Fibroblast of skin of scalp (primary cell): ENCODE measurements at regions not wholly inside any gene's neighbourhood (a gene's known extent, or its start where the extent isn't known, plus 50 kb on each side); places are given as distances from the start of the nearest gene placed in this dataset.
"Not testable (repeated sequence)": the region's sequence is repeated elsewhere in the genome, so short reads cannot be mapped to it uniquely, and the experiment has no call there.

Experiments used
- DNase-seq: peaks from one replicate; pipeline ENCODE4 v3.0.0-alpha.2; 2013

GRCh38 chr5:108587821-108588220 is 159.9 kb upstream of the FER start:
- DNase-seq, result no peak

DNA sequence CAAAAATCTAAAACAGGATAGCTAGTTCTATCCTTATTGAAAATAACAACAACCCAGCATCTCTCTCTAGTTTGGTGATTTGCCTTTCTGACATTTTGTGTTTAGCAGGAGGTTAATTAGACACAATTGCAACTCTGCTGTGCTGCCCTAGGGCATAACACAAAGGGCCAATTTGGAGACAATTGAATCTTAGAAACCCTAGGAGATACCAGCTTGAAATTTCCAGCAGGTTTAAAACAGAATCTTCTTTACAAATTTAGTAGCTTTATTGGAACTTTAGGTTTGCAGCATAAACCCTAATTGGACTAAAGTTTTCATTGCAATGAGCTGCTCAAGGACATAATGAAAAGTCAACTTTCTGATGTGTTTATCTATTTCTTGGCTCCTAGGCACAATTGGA is 166.7 kb upstream of the FER start:
- DNase-seq, result no peak

GRCh38 chr5:108579236-108579635 is 168.5 kb upstream of the FER start:
- DNase-seq, result no peak

DNA sequence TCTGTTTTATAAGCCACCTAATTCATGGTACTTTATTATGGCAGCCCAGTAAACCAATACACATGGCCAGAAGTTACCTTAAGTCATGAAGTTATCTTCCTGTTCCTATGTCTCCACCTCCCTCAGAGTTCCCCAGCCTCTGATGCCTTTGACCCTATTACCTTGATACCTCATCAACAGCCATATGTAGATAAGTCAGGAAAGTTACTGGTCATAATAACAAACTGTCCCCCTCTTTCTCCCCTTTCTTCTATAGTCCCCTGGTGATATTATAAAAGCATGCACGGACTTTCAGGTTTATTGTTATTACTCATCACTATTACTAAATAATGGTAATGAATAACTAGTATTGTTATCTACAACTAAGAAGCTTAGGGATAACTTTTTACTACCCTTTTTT is 168.9 kb upstream of the FER start:
- DNase-seq, result no peak

DNA sequence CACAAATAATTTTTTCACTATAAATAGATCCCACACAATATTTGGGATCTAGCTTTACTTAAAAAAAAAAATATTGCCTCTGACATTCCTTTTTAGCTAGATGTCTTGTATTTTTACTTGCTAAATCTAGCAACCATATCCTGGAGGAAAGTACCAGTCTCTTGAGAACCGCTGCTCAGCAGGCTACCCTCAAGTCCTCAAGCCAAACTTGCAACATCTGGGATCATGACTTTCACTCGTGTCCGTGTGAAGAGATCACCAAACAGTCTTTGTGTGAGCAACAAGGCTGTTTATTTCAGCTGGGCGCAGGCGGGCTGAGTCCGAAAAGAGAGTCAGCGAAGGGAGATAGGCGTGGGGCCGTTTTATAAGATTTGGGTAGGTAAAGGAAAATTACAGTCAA is 180.3 kb upstream of the FER start:
- no peak for DNase-seq

DNA sequence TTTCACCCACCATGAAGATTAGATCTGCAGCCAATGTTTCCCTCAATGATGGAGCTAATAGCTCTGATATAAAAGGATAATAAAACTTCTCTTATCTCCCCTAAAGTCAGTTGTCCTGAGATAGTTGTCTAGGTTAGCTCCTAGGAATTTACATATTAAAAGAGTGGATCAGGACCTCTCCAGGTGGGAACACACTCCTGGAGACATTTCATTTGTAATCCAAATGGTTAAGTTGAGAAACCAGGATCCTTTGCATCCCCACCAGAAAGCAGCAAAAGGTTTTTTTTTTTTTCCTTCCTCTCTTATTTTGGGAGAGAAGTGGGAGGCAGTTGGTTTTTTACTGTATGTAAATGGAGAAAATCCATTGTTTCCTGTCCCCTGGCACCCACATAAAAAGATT is 182.5 kb upstream of the FBXL17 start:
- no peak for DNase-seq

DNA sequence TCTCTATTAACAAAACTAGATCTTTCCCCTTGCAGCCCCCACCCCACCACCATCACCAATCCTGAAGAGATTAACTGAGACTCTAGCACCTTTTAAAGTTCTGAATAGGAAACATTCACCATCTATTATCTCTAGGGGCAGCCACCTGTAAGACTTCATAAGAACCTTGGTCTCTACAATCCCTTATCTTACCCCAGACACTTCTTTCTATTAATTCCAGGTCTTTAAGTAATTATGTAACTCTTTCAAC is 180.2 kb upstream of the FBXL17 start:
- no peak for DNase-seq

GRCh38 chr5:108561416-108562204 is 179.7 kb upstream of the FBXL17 start:
- peak; percentile 51 for DNase-seq

DNA sequence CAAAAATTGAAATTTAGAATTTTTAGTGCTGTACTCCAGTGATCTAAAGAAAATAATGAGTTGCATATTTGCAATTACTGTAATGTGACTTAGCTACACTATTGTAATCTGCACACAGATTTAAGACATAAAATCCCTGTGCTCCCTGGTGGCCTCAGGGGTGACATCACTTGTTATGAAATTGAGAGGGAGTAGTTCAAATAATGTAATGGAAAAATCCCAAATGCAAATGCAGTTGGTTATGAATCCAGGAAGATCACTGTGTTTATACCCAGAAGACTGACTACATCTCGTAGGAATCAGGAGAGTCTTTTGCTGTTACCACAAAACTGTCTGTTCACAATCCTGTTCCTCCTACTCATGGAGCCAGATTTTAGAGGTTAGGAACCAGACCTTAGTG is 178.7 kb upstream of the FBXL17 start:
- peak; percentile 95 for DNase-seq

- no peak for DNase-seq
Measured at GRCh38 chr5:108560166-108560565, 178.3 kb upstream of the FBXL17 start.

GRCh38 chr5:108558840-108559239 is 176.9 kb upstream of the FBXL17 start:
- DNase-seq, result not testable (repeated sequence)

DNA sequence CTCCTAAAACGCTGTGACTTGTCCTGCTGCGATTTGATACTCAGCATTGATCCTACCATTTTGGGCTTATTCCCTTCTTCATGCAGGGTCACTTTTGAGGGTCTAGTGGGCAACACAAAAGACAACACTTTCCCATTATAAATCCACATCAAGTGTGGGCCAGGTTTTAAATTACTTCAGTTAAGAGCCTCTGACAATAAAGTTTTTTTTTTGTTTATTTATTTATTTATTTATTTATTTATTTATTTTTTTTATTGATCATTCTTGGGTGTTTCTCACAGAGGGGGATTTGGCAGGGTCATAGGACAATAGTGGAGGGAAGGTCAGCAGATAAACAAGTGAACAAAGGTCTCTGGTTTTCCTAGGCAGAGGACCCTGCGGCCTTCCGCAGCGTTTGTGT is 176.2 kb upstream of the FBXL17 start:
- DNase-seq, result not testable (repeated sequence)

- no peak for DNase-seq
Measured at GRCh38 chr5:108557686-108558085, 175.8 kb upstream of the FBXL17 start.

GRCh38 chr5:108556441-108557145 is 174.7 kb upstream of the FBXL17 start:
- no peak for DNase-seq

- DNase-seq, result no peak
Measured at GRCh38 chr5:108548684-108549596, 167.0 kb upstream of the FBXL17 start.

DNA sequence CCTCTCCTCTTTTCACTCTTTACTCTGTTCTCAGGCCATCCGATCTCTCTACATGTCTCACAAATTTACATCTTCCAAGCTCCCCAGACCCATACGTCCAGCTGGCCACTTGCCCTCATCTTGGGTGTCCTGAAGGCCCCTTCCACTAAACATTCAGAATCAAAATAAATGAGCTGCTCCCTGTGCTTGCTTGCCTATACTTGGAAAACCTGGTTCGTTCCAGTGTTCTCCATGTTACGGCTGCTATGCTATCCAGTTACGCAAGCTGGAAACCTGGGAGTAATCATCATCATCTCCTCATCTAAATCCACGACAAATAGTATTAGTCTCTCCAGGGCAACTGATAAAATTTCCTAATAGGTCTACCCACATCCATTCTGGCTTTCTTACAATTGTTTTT is 165.0 kb upstream of the FBXL17 start:
- no peak for DNase-seq

- no peak for DNase-seq
Measured at GRCh38 chr5:108545301-108545700, 163.4 kb upstream of the FBXL17 start.

DNA sequence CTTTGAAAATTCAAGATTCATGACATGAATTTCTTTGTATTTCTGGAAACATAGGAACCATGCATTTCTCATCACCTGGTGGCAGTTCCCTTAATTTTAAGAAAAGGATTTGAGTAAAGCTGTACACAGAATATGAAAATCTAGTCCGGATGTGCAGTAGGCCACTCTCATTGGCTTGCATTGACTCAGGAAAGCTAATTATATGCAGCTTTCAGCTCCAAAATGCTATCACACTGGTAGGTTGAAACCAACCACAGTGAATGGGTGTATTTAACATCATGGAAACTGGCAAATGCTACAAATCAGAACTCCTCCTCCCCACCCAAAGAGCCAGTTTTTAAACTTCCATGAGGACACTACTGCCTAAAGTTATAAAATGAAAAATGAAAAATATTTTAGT is 161.6 kb upstream of the FBXL17 start:
- no peak for DNase-seq

- no peak for DNase-seq
Measured at GRCh38 chr5:108541836-108542235, 159.9 kb upstream of the FBXL17 start.

DNA sequence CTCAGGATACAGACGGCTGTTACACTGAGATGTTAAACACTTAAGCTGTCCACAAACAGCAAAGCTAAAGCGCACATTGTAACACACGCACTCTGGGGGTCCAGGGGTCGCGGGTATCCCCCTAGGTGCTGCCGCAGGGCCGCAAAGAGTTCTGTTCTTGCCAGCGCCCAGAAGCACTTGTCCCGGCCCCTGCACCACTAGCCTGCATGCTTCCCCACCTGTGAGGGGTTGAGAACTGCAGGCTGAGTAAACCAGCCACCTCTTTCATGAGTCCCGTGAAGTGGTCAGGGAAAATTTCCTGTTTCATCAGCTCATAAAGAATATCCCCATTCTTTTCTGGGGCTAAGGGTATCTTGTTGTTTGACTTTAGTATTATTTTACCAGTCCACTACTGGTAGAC is 154.4 kb upstream of the FBXL17 start:
- no peak for DNase-seq

DNA sequence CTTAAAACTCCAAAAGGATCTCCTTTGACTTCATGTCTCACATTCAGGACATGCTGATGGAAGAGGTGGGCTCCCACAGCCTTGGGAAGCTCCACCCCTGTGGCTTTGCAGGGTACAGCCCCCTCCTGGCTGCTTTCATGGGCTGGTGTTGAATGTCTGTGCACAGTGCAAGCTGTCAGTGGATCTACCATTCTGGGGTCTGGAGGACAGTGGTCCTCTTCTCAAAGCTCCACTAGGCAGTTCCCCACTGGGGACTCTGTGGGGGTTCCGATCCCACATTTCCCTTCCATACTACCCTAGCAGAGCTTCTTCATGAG is 150.2 kb upstream of the FBXL17 start:
- not testable (repeated sequence) for DNase-seq

- DNase-seq, result peak; percentile 68
Measured at GRCh38 chr5:108531367-108532128, 149.7 kb upstream of the FBXL17 start.

GRCh38 chr5:108530706-108531105 is 148.8 kb upstream of the FBXL17 start:
- DNase-seq, result no peak
